HCT116 (cell line): ENCODE measurements at regions not wholly inside any gene's neighbourhood (a gene's known extent, or its start where the extent isn't known, plus 50 kb on each side); places are given as distances from the start of the nearest gene placed in this dataset.

Experiments
- ATAC-seq: fragments of 200-7000 bp; cut with Tn5 transposase; 2 replicates; pipeline ENCODE4 v1.9.1; 2020; ENCODE audit warnings: mild to moderate bottlenecking, moderate library complexity
- BruUV-seq: library from RNA; stranded (reverse); fragments of 400-500 nt; replicated peaks from 2 replicates; lab custom pipeline; 2021; lab: Mats Ljungman, UMichigan
- CTCF ChIA-PET: fragments of 300-600 bp; sonication (Branson Sonifier 250); formaldehyde crosslinking; loops from one replicate; lab custom pipeline; 2021; ENCODE audit warnings: antibody characterized with exemption; lab: Charles Lee
- POLR2A ChIA-PET: fragments of 300-600, 350-600 bp; sonication (Branson Sonifier 250); formaldehyde crosslinking; loops from one replicate; lab custom pipeline; 2021; ENCODE audit warnings: antibody characterized with exemption; lab: Charles Lee
- RAD21 ChIA-PET, 2 experiments: fragments of 300-600 bp; sonication (Branson Sonifier 250); formaldehyde crosslinking; loops; one replicate each; lab custom pipeline; 2023; ENCODE audit warnings: low total read pairs in 2 of 2; ENCODE audit not compliant: uncharacterized antibody in 2 of 2, unreplicated experiment in 2 of 2, low non-redundant PET in 1 of 2; lab: Charles Lee
- DNase-seq: peaks from one replicate; pipeline ENCODE4 v3.0.0-alpha.2; 2010; ENCODE audit warnings: low read depth, low spot score
- H2AFZ ChIP-seq: fragments of 200-600 bp; shearing (Covaris generic), sonication (generic); 2 replicates; pipeline ENCODE4 v1.6.1; 2017; ENCODE audit warnings: low read depth, mixed run types, mixed read lengths, antibody characterized with exemption, low read length; ENCODE audit not compliant: poor library complexity, severe bottlenecking
- H3K27ac ChIP-seq: 2 replicates; pipeline ENCODE4 v1.5.1; 2012; ENCODE audit warnings: low read depth, low read length
- H3K27me3 ChIP-seq: fragments of 200-600 bp; sonication (generic); 2 replicates; pipeline ENCODE4 v1.6.1; 2016; ENCODE audit warnings: mixed run types, low read length, mixed read lengths; ENCODE audit not compliant: insufficient read depth
- H3K36me3 ChIP-seq, 2 experiments: fragments of 200-500 bp in 1 of 2; fragments of 200-600 bp in 1 of 2; sonication (Bioruptor generic) in 1 of 2; sonication (generic) in 1 of 2; 2 replicates each; pipeline versions ENCODE4 v1.5.1 to v1.6.1; 2014 to 2016; ENCODE audit warnings: low read length in 2 of 2, inconsistent platforms in 1 of 2, mixed read lengths in 1 of 2, mixed run types in 1 of 2; ENCODE audit not compliant: insufficient read depth in 2 of 2, control insufficient read depth in 1 of 2
- H3K4me1 ChIP-seq, 2 experiments: fragments of 200-600 bp in 1 of 2; sonication (generic) in 1 of 2; 2 replicates each; pipeline versions ENCODE4 v1.5.1 to v1.6.1; 2012 to 2017; ENCODE audit warnings: low read length in 2 of 2, inconsistent platforms in 1 of 2, mild to moderate bottlenecking in 1 of 2, mixed read lengths in 1 of 2, mixed run types in 1 of 2, moderate library complexity in 1 of 2; ENCODE audit not compliant: insufficient read depth in 2 of 2, control insufficient read depth in 1 of 2
- H3K4me2 ChIP-seq: fragments of 200-600 bp; sonication (generic); 2 replicates; pipeline ENCODE4 v1.6.1; 2017; ENCODE audit warnings: mixed run types, low read length, mixed read lengths
- H3K4me3 ChIP-seq, 2 experiments: fragments of 200-600 bp in 1 of 2; sonication (generic) in 1 of 2; replicated peaks in 1 of 2; 2 replicates each; pipeline ENCODE4 v1.5.1; 2011 to 2016; ENCODE audit warnings: low read length in 2 of 2, control low read depth in 1 of 2, low read depth in 1 of 2, mild to moderate bottlenecking in 1 of 2, mixed read lengths in 1 of 2, mixed run types in 1 of 2
- H3K79me2 ChIP-seq: fragments of 200-600 bp; sonication (generic); 2 replicates; pipeline ENCODE4 v1.6.1; 2017; ENCODE audit warnings: mild to moderate bottlenecking, mixed run types, low read length, moderate library complexity, mixed read lengths; ENCODE audit not compliant: insufficient read depth
- H3K9ac ChIP-seq: fragments of 200-600 bp; sonication (generic); 2 replicates; pipeline ENCODE4 v1.6.1; 2016; ENCODE audit warnings: low read length, mixed read lengths
- H3K9me2 ChIP-seq: fragments of 200-600 bp; sonication (generic), shearing (Covaris generic); 2 replicates; pipeline ENCODE4 v1.6.1; 2017; ENCODE audit warnings: mixed run types, mild to moderate bottlenecking, moderate library complexity; ENCODE audit not compliant: insufficient read depth
- H3K9me3 ChIP-seq, 2 experiments: fragments of 200-500 bp in 1 of 2; fragments of 200-600 bp in 1 of 2; sonication (Bioruptor generic) in 1 of 2; sonication (generic) in 1 of 2; 2 replicates each; pipeline ENCODE4 v1.6.1; 2014 to 2017; ENCODE audit warnings: low read length in 2 of 2, mixed read lengths in 2 of 2, inconsistent platforms in 1 of 2, low read depth in 1 of 2, mild to moderate bottlenecking in 1 of 2, mixed run types in 1 of 2, moderate library complexity in 1 of 2; ENCODE audit not compliant: control insufficient read depth in 1 of 2, insufficient read depth in 1 of 2
- H4K20me1 ChIP-seq: fragments of 200-600 bp; sonication (generic), shearing (Covaris generic); 2 replicates; pipeline ENCODE4 v1.6.1; 2017; ENCODE audit warnings: mixed run types, mild to moderate bottlenecking, moderate library complexity; ENCODE audit not compliant: insufficient read depth
- CBX3 ChIP-seq: IDR thresholded peaks from 2 replicates; pipeline ENCODE4 v1.6.1; 2012; ENCODE audit warnings: low read depth
- CTCF ChIP-seq, 3 experiments: fragments of 200-600 bp in 1 of 3; sonication (generic) in 1 of 3; IDR thresholded peaks in 2 of 3; conservative IDR thresholded peaks in 1 of 3; 2 replicates each; pipeline ENCODE4 v1.5.1; 2012 to 2017; ENCODE audit warnings: low read depth in 2 of 3, low read length in 2 of 3, antibody characterized with exemption in 1 of 3, borderline replicate concordance in 1 of 3, control low read depth in 1 of 3, mild to moderate bottlenecking in 1 of 3, mixed read lengths in 1 of 3, mixed run types in 1 of 3, moderate library complexity in 1 of 3; ENCODE audit not compliant: insufficient read depth in 1 of 3
- EGR1 ChIP-seq: IDR thresholded peaks from 2 replicates; pipeline ENCODE4 v1.6.1; 2012; ENCODE audit warnings: low read depth
- ELF1 ChIP-seq: IDR thresholded peaks from 2 replicates; pipeline ENCODE4 v1.6.1; 2012; ENCODE audit warnings: low read depth, borderline replicate concordance
- EZH2phosphoT487 ChIP-seq: fragments of 200-600 bp; IDR thresholded peaks from 2 replicates; pipeline ENCODE4 v1.6.1; 2018; ENCODE audit warnings: antibody characterized with exemption, borderline replicate concordance
- FOSL1 ChIP-seq: IDR thresholded peaks from 2 replicates; pipeline ENCODE4 v1.6.1; 2012; ENCODE audit warnings: low read depth
- POLR2A ChIP-seq: IDR thresholded peaks from 2 replicates; pipeline ENCODE4 v1.7.0; 2011; ENCODE audit warnings: borderline replicate concordance; ENCODE audit not compliant: insufficient read depth, insufficient read length; ENCODE audit errors: extremely low read depth
- POLR2AphosphoS5 ChIP-seq: IDR thresholded peaks from 2 replicates; pipeline ENCODE4 v1.6.1; 2011; ENCODE audit warnings: mild to moderate bottlenecking, low read depth, low read length, moderate library complexity
- RAD21 ChIP-seq: IDR thresholded peaks from 2 replicates; pipeline ENCODE4 v1.6.1; 2012; ENCODE audit warnings: low read depth, mild to moderate bottlenecking
- SIN3A ChIP-seq: IDR thresholded peaks from 2 replicates; pipeline ENCODE4 v1.6.1; 2012; ENCODE audit warnings: low read depth
- SP1 ChIP-seq: IDR thresholded peaks from 2 replicates; pipeline ENCODE4 v1.6.1; 2012; ENCODE audit warnings: low read depth
- TCF7L2 ChIP-seq: IDR thresholded peaks from 2 replicates; pipeline ENCODE4 v1.7.0; 2011; ENCODE audit warnings: borderline replicate concordance, inconsistent platforms; ENCODE audit not compliant: insufficient read depth, insufficient read length; ENCODE audit errors: extremely low read depth
- YY1 ChIP-seq: IDR thresholded peaks from 2 replicates; pipeline ENCODE4 v1.6.1; 2011; ENCODE audit warnings: low read length, low read depth, moderate library complexity, mild to moderate bottlenecking; ENCODE audit not compliant: insufficient replicate concordance; ENCODE audit errors: extremely low read depth
- ZFX ChIP-seq: fragments of 450-650 bp; IDR thresholded peaks from 2 replicates; pipeline ENCODE4 v1.6.1; 2017
- ZNF274 ChIP-seq: fragments of 200-500 bp; sonication (Bioruptor generic); IDR thresholded peaks from 2 replicates; pipeline ENCODE4 v1.6.1; 2014; ENCODE audit warnings: mild to moderate bottlenecking, low read depth, low read length, inconsistent platforms
- intact Hi-C: fragments of 100-400 bp; cut with micrococcal nuclease; formaldehyde crosslinking; loops from 2 replicates; pipeline ENCODE4 v1.10.0; 2022
- TF ChIP-seq, protein P1 (sequence below): IDR thresholded peaks from 2 replicates; pipeline ENCODE4 v1.6.1; 2012; ENCODE audit warnings: low read depth
- TF ChIP-seq, protein P2 (sequence below): IDR thresholded peaks from 2 replicates; pipeline ENCODE4 v1.6.1; 2012
- TF ChIP-seq, protein P3 (sequence below): IDR thresholded peaks from 2 replicates; pipeline ENCODE4 v1.6.1; 2011; ENCODE audit warnings: mild to moderate bottlenecking, low read length, moderate library complexity; ENCODE audit not compliant: insufficient replicate concordance; ENCODE audit errors: extremely low read depth

DNA sequence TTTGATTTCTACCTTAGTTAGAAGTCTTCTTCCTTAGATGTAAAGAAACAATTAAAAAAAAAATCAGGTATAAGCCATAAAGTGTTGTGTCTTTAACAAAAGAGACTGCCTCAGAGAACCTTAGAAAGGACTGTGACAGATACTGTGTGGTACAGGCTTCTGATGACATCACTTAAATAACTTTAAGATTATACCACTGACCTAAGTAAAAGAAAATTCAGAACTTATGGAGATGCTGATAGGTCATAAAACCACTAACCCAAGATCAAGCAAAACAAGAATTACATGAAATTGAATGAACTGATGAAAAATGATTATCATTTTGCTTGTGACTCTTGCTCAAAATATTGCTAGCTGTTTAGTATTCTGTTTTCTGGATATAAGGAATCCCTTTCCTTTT, 220.8 kb downstream of the NRIP1 start:
- H3K9me3 ChIP-seq = no peaks in the 10 kb centered on the region; a peak in 1 of 4 replicates
- H3K27me3 ChIP-seq = no peaks in the 10 kb centered on the region
- no peak overlapping the region for H3K27ac ChIP-seq
- H3K4me3 ChIP-seq = no peak overlapping the region
- H3K36me3 ChIP-seq = no peaks in the 10 kb centered on the region
- no peaks in the 10 kb centered on the region for H3K79me2 ChIP-seq
- H3K4me1 ChIP-seq = no peaks in the 10 kb centered on the region
- TF ChIP-seq ZNF274 (no peak), EGR1 (no peak), ZFX (no peak), CTCF (IDR thresholded peaks at IDR 0.05 in 2 of 3, conservative IDR thresholded peaks at IDR 0.05 in 1 of 3; ENCODE audit: borderline replicate concordance in 1 of 3, insufficient read depth in 1 of 3, low read depth in 2 of 3, low read length in 2 of 3) (no peak), ELF1 (no peak), SP1 (no peak), POLR2A (no peak), TCF7L2 (no peak), SIN3A (no peak), RAD21 (no peak), FOSL1 (no peak), POLR2AphosphoS5 (no peak), YY1 (no peak), EZH2phosphoT487 (no peak), CBX3 (no peak)
- TF ChIP-seq, protein P1, sequence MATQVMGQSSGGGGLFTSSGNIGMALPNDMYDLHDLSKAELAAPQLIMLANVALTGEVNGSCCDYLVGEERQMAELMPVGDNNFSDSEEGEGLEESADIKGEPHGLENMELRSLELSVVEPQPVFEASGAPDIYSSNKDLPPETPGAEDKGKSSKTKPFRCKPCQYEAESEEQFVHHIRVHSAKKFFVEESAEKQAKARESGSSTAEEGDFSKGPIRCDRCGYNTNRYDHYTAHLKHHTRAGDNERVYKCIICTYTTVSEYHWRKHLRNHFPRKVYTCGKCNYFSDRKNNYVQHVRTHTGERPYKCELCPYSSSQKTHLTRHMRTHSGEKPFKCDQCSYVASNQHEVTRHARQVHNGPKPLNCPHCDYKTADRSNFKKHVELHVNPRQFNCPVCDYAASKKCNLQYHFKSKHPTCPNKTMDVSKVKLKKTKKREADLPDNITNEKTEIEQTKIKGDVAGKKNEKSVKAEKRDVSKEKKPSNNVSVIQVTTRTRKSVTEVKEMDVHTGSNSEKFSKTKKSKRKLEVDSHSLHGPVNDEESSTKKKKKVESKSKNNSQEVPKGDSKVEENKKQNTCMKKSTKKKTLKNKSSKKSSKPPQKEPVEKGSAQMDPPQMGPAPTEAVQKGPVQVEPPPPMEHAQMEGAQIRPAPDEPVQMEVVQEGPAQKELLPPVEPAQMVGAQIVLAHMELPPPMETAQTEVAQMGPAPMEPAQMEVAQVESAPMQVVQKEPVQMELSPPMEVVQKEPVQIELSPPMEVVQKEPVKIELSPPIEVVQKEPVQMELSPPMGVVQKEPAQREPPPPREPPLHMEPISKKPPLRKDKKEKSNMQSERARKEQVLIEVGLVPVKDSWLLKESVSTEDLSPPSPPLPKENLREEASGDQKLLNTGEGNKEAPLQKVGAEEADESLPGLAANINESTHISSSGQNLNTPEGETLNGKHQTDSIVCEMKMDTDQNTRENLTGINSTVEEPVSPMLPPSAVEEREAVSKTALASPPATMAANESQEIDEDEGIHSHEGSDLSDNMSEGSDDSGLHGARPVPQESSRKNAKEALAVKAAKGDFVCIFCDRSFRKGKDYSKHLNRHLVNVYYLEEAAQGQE = no peak
- TF ChIP-seq, protein P2, sequence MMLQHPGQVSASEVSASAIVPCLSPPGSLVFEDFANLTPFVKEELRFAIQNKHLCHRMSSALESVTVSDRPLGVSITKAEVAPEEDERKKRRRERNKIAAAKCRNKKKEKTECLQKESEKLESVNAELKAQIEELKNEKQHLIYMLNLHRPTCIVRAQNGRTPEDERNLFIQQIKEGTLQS = no peak
- TF ChIP-seq, protein P3, sequence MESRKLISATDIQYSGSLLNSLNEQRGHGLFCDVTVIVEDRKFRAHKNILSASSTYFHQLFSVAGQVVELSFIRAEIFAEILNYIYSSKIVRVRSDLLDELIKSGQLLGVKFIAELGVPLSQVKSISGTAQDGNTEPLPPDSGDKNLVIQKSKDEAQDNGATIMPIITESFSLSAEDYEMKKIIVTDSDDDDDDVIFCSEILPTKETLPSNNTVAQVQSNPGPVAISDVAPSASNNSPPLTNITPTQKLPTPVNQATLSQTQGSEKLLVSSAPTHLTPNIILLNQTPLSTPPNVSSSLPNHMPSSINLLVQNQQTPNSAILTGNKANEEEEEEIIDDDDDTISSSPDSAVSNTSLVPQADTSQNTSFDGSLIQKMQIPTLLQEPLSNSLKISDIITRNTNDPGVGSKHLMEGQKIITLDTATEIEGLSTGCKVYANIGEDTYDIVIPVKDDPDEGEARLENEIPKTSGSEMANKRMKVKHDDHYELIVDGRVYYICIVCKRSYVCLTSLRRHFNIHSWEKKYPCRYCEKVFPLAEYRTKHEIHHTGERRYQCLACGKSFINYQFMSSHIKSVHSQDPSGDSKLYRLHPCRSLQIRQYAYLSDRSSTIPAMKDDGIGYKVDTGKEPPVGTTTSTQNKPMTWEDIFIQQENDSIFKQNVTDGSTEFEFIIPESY = no peak
- DNase-seq (no peak), ATAC-seq (no peak)
- intact Hi-C loops = loop anchor here (10.0 kb wide), 1 partner anchor 409 kb away; no protein-coding TSS in a partner anchor
- H3K9ac ChIP-seq = no peak overlapping the region
- no peaks in the 10 kb centered on the region for H4K20me1 ChIP-seq
- no TSS peak for BruUV-seq
- ChIA-PET POLR2A (no interaction called here), RAD21 (no interaction called here), CTCF (no interaction called here)
- H2AFZ ChIP-seq = no peak overlapping the region
- no peaks in the 10 kb centered on the region for H3K9me2 ChIP-seq
- H3K4me2 ChIP-seq = no peak overlapping the region
